ENCODE measurements at regions not wholly inside any gene's neighbourhood (a gene's known extent, or its start where the extent isn't known, plus 50 kb on each side); places are given as distances from the start of the nearest gene placed in this dataset.

DNA sequence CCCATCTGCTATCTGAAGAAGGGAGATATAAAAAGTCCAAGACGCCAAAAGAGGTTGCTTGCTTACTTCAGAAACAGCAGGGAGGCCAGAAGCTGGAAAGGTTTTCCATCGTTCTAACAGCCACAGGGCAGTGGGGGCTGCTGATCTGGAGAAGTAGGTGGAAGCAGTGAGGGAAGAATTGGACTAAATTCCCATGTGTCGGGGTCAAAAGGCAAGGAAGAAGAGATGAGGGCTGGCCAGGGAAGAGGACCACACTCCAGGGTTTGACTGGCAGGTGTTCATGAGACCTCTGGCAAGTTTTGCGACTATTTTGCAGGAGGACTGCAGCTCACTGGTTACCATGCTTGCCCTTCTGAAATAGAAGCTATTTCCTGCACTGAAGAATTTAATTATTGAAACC lies 91.0 kb downstream of the SCG2 start:
- FAIRE-seq, result no peak
- ChIA-PET CTCF (no interaction called here), POLR2A (no interaction called here)
- DNase-seq (ENCODE audit: low read depth in 1 of 2, low spot score in 1 of 2), result no peak
- H3K9me3 ChIP-seq, result no peaks in the 10 kb centered on the region
- H3K27ac ChIP-seq, result no peak overlapping the region
- ATAC-seq, result no peak
- no peak for TF ChIP-seq SREBF2 (IDR thresholded peaks at IDR 0.05)
- no peak for TF ChIP-seq NFE2L2 (conservative IDR thresholded peaks at IDR 0.05; ENCODE audit: low read length)
- no peak for TF ChIP-seq RARB (CRISPR knock-in tag; IDR thresholded peaks at IDR 0.05)
- no peak for TF ChIP-seq HOXB13 (CRISPR knock-in tag; IDR thresholded peaks at IDR 0.05; ENCODE audit: low read depth)
- no peak for TF ChIP-seq FOXS1 (CRISPR knock-in tag; IDR thresholded peaks at IDR 0.05)
- no peak for TF ChIP-seq KDM1A (IDR thresholded peaks at IDR 0.05; ENCODE audit: low read depth)
- TF ChIP-seq, protein P1, sequence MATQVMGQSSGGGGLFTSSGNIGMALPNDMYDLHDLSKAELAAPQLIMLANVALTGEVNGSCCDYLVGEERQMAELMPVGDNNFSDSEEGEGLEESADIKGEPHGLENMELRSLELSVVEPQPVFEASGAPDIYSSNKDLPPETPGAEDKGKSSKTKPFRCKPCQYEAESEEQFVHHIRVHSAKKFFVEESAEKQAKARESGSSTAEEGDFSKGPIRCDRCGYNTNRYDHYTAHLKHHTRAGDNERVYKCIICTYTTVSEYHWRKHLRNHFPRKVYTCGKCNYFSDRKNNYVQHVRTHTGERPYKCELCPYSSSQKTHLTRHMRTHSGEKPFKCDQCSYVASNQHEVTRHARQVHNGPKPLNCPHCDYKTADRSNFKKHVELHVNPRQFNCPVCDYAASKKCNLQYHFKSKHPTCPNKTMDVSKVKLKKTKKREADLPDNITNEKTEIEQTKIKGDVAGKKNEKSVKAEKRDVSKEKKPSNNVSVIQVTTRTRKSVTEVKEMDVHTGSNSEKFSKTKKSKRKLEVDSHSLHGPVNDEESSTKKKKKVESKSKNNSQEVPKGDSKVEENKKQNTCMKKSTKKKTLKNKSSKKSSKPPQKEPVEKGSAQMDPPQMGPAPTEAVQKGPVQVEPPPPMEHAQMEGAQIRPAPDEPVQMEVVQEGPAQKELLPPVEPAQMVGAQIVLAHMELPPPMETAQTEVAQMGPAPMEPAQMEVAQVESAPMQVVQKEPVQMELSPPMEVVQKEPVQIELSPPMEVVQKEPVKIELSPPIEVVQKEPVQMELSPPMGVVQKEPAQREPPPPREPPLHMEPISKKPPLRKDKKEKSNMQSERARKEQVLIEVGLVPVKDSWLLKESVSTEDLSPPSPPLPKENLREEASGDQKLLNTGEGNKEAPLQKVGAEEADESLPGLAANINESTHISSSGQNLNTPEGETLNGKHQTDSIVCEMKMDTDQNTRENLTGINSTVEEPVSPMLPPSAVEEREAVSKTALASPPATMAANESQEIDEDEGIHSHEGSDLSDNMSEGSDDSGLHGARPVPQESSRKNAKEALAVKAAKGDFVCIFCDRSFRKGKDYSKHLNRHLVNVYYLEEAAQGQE (IDR thresholded peaks at IDR 0.05), result no peak
- no peak for TF ChIP-seq HOXB5 (CRISPR knock-in tag; IDR thresholded peaks at IDR 0.05)
- TF ChIP-seq RNF2 (IDR thresholded peaks at IDR 0.05; ENCODE audit: borderline replicate concordance, low read depth), result no peak
- TF ChIP-seq, protein P2, sequence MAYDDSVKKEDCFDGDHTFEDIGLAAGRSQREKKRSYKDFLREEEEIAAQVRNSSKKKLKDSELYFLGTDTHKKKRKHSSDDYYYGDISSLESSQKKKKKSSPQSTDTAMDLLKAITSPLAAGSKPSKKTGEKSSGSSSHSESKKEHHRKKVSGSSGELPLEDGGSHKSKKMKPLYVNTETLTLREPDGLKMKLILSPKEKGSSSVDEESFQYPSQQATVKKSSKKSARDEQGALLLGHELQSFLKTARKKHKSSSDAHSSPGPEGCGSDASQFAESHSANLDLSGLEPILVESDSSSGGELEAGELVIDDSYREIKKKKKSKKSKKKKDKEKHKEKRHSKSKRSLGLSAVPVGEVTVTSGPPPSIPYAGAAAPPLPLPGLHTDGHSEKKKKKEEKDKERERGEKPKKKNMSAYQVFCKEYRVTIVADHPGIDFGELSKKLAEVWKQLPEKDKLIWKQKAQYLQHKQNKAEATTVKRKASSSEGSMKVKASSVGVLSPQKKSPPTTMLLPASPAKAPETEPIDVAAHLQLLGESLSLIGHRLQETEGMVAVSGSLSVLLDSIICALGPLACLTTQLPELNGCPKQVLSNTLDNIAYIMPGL (CRISPR knock-in tag; IDR thresholded peaks at IDR 0.05; ENCODE audit: borderline replicate concordance), result no peak
- TF ChIP-seq RCOR1 (IDR thresholded peaks at IDR 0.05; ENCODE audit: low read depth, low read length), result no peak
- TF ChIP-seq NR3C1 (IDR thresholded peaks at IDR 0.05), result no peak
- TF ChIP-seq, protein P3, sequence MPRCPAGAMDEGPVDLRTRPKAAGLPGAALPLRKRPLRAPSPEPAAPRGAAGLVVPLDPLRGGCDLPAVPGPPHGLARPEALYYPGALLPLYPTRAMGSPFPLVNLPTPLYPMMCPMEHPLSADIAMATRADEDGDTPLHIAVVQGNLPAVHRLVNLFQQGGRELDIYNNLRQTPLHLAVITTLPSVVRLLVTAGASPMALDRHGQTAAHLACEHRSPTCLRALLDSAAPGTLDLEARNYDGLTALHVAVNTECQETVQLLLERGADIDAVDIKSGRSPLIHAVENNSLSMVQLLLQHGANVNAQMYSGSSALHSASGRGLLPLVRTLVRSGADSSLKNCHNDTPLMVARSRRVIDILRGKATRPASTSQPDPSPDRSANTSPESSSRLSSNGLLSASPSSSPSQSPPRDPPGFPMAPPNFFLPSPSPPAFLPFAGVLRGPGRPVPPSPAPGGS (IDR thresholded peaks at IDR 0.05), result no peak
- TF ChIP-seq, protein P4, sequence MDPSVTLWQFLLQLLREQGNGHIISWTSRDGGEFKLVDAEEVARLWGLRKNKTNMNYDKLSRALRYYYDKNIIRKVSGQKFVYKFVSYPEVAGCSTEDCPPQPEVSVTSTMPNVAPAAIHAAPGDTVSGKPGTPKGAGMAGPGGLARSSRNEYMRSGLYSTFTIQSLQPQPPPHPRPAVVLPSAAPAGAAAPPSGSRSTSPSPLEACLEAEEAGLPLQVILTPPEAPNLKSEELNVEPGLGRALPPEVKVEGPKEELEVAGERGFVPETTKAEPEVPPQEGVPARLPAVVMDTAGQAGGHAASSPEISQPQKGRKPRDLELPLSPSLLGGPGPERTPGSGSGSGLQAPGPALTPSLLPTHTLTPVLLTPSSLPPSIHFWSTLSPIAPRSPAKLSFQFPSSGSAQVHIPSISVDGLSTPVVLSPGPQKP (IDR thresholded peaks at IDR 0.05; ENCODE audit: low read depth, low read length), result no peak
- TF ChIP-seq, protein P5, sequence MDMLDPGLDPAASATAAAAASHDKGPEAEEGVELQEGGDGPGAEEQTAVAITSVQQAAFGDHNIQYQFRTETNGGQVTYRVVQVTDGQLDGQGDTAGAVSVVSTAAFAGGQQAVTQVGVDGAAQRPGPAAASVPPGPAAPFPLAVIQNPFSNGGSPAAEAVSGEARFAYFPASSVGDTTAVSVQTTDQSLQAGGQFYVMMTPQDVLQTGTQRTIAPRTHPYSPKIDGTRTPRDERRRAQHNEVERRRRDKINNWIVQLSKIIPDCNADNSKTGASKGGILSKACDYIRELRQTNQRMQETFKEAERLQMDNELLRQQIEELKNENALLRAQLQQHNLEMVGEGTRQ (IDR thresholded peaks at IDR 0.05), result no peak
- no peak for TF ChIP-seq CBX2 (IDR thresholded peaks at IDR 0.05; ENCODE audit: borderline replicate concordance, low read depth)
- no peak for TF ChIP-seq ZC3H11A (IDR thresholded peaks at IDR 0.05)
- TF ChIP-seq, protein P6, sequence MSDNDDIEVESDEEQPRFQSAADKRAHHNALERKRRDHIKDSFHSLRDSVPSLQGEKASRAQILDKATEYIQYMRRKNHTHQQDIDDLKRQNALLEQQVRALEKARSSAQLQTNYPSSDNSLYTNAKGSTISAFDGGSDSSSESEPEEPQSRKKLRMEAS (IDR thresholded peaks at IDR 0.05), result no peak
- TF ChIP-seq FOSL2 (IDR thresholded peaks at IDR 0.05), result no peak
- no peak for TF ChIP-seq FOSL2 (CRISPR knock-in tag; IDR thresholded peaks at IDR 0.05)
- TF ChIP-seq JUNB (IDR thresholded peaks at IDR 0.05), result no peak
- 81% methylated on average over 4 of the region's 4 CpGs for WGBS (ENCODE audit: missing lambda C conversion rate)
- H3K4me1 ChIP-seq, result peaks cover 13% of the 10 kb centered on the region; the same call in 2 of the 3 replicates
- H3K4me3 ChIP-seq, result no peak overlapping the region
- no peak overlapping the region for H3K4me2 ChIP-seq

Measured in A549 (cell line).